A549 (cell line): ENCODE measurements at regions not wholly inside any gene's neighbourhood (a gene's known extent, or its start where the extent isn't known, plus 50 kb on each side); places are given as distances from the start of the nearest gene placed in this dataset.

ENCODE experiments used
- ATAC-seq, 2 experiments: fragments of 200-7000 bp in 1 of 2; fragments of >200 bp in 1 of 2; cut with Nextera tagmentation in 1 of 2; cut with Tn5 transposase in 1 of 2; 3 replicates each; pipeline versions ENCODE4 v1.8.0 to v1.9.1; 2018 to 2020; ENCODE audit warnings: mild to moderate bottlenecking in 1 of 2, moderate library complexity in 1 of 2
- CTCF ChIA-PET: fragments of 300-600 bp; sonication (Branson Sonifier 250); formaldehyde crosslinking; extraction: SDS; loops from one replicate; lab custom pipeline; 2021; ENCODE audit warnings: antibody characterized with exemption, inconsistent platforms; lab: Yijun Ruan, JAX
- POLR2A ChIA-PET: fragments of 350-600 bp; formaldehyde crosslinking; extraction: SDS; loops from one replicate; lab custom pipeline; 2021; ENCODE audit warnings: antibody characterized with exemption, inconsistent platforms; lab: Yijun Ruan, JAX
- DNase-seq, 2 experiments: peaks; one replicate each; pipeline versions ENCODE4 v3.0.0 to v3.0.0-alpha.2; 2011 to 2016; ENCODE audit warnings: low read depth in 1 of 2, low spot score in 1 of 2
- FAIRE-seq: peaks from 2 replicates; lab custom pipeline; 2011; peaks lifted over from hg19 to GRCh38; lab: Jason Lieb, UNC
- H3K27ac ChIP-seq, 2 experiments: fragments of >200 bp; sonication (Bioruptor Twin); formaldehyde crosslinking; 3 replicates each; pipeline ENCODE4 v1.5.1; 2016 to 2017
- H3K4me1 ChIP-seq: fragments of >200 bp; sonication (Bioruptor Twin); formaldehyde crosslinking; 3 replicates; pipeline ENCODE4 v1.6.1; 2016
- H3K4me2 ChIP-seq: fragments of >200 bp; sonication (Bioruptor Twin); formaldehyde crosslinking; 3 replicates; pipeline ENCODE4 v1.6.1; 2016
- H3K4me3 ChIP-seq: fragments of >200 bp; sonication (Bioruptor Twin); formaldehyde crosslinking; 3 replicates; pipeline ENCODE4 v1.5.1; 2016
- H3K9me3 ChIP-seq: fragments of >200 bp; sonication (Bioruptor Twin); formaldehyde crosslinking; 3 replicates; pipeline ENCODE4 v1.6.1; 2016
- BHLHE40 ChIP-seq: IDR thresholded peaks from 2 replicates; pipeline ENCODE4 v1.6.1; 2012; ENCODE audit warnings: low read depth, low read length, inconsistent platforms
- CBX2 ChIP-seq: fragments of 200-600 bp; sonication (generic); IDR thresholded peaks from 2 replicates; pipeline ENCODE4 v1.6.1; 2016; ENCODE audit warnings: low read depth, mild to moderate bottlenecking, borderline replicate concordance
- CBX8 ChIP-seq: fragments of 200-600 bp; sonication (generic); IDR thresholded peaks from 2 replicates; pipeline ENCODE4 v1.6.1; 2016
- CHD2 ChIP-seq: fragments of 150-350 bp; IDR thresholded peaks from 2 replicates; pipeline ENCODE4 v1.6.1; 2014; ENCODE audit warnings: low read length; ENCODE audit not compliant: partially characterized antibody
- CTCF ChIP-seq: fragments of >200 bp; sonication (Bioruptor Twin); formaldehyde crosslinking; IDR thresholded peaks from 3 replicates; pipeline ENCODE4 v1.5.1; 2016
- E2F6 ChIP-seq: IDR thresholded peaks from 2 replicates; pipeline ENCODE4 v1.6.1; 2012; ENCODE audit warnings: low read depth, borderline replicate concordance
- EHF ChIP-seq: fragments of 250-450 bp; sonication (Bioruptor Pico); IDR thresholded peaks from 2 replicates; pipeline ENCODE4 v1.5.0; 2020; ENCODE audit warnings: mild to moderate bottlenecking
- EHMT2 ChIP-seq: fragments of 200-600 bp; sonication (generic); IDR thresholded peaks from 2 replicates; pipeline ENCODE4 v1.6.1; 2016; ENCODE audit warnings: antibody characterized with exemption, low read depth, mild to moderate bottlenecking, moderate library complexity
- EP300 ChIP-seq, 2 experiments: fragments of >200 bp; sonication (Bioruptor Twin); formaldehyde crosslinking; IDR thresholded peaks; 2 replicates in 1 of 2; 3 replicates in 1 of 2; pipeline ENCODE4 v1.6.1; 2016 to 2017
- FOSL2 ChIP-seq, 2 experiments: fragments of 450-650 bp in 1 of 2; fragments of >200 bp in 1 of 2; sonication (Bioruptor Twin) in 1 of 2; formaldehyde crosslinking; IDR thresholded peaks; 2 replicates each; pipeline versions ENCODE4 v1.5.0 to v1.6.1; 2016 to 2020; ENCODE audit warnings: mild to moderate bottlenecking in 1 of 2, moderate library complexity in 1 of 2
- FOXS1 ChIP-seq: fragments of 250-450 bp; sonication (Bioruptor Pico); IDR thresholded peaks from 2 replicates; pipeline ENCODE4 v1.5.0; 2020; ENCODE audit warnings: mild to moderate bottlenecking, moderate library complexity
- HDAC2 ChIP-seq: fragments of 200-600 bp; sonication (generic); IDR thresholded peaks from 2 replicates; pipeline ENCODE4 v1.6.1; 2016
- HES2 ChIP-seq: fragments of >200 bp; sonication (Bioruptor Twin); formaldehyde crosslinking; IDR thresholded peaks from 2 replicates; pipeline ENCODE4 v1.6.1; 2016
- HEYL ChIP-seq: fragments of 250-450 bp; sonication (Bioruptor Pico); IDR thresholded peaks from 2 replicates; pipeline ENCODE4 v1.8.0; 2021; ENCODE audit warnings: mild to moderate bottlenecking, moderate library complexity
- HMGXB4 ChIP-seq: fragments of 250-450 bp; sonication (Bioruptor Pico); IDR thresholded peaks from 2 replicates; pipeline ENCODE4 v1.5.0; 2021; ENCODE audit warnings: mild to moderate bottlenecking, moderate library complexity, borderline replicate concordance
- HOXA7 ChIP-seq: fragments of 250-450 bp; sonication (Bioruptor Pico); IDR thresholded peaks from 2 replicates; pipeline ENCODE4 v1.5.0; 2020; ENCODE audit warnings: mild to moderate bottlenecking, moderate library complexity
- HOXB5 ChIP-seq: fragments of 250-450 bp; sonication (Bioruptor Pico); IDR thresholded peaks from 2 replicates; pipeline ENCODE4 v1.5.0; 2020; ENCODE audit warnings: mild to moderate bottlenecking, moderate library complexity
- JUN ChIP-seq, 2 experiments: fragments of >200 bp; sonication (Bioruptor Twin); formaldehyde crosslinking; IDR thresholded peaks; 2 replicates in 1 of 2; 3 replicates in 1 of 2; pipeline ENCODE4 v1.6.1; 2016 to 2017
- KDM1A ChIP-seq: fragments of 200-600 bp; sonication (generic); IDR thresholded peaks from 2 replicates; pipeline ENCODE4 v1.6.1; 2016; ENCODE audit warnings: low read depth, mild to moderate bottlenecking
- KDM5A ChIP-seq: fragments of 200-600 bp; sonication (generic); IDR thresholded peaks from 2 replicates; pipeline ENCODE4 v1.6.1; 2016; ENCODE audit warnings: antibody characterized with exemption, mild to moderate bottlenecking
- MAFK ChIP-seq: fragments of 450-650 bp; IDR thresholded peaks from 2 replicates; pipeline ENCODE4 v1.6.1; 2014; ENCODE audit not compliant: partially characterized antibody
- MAZ ChIP-seq: fragments of 150-350 bp; IDR thresholded peaks from 2 replicates; pipeline ENCODE4 v1.6.1; 2014; ENCODE audit warnings: antibody characterized with exemption, low read depth, low read length, borderline replicate concordance
- MYC ChIP-seq: IDR thresholded peaks from 2 replicates; pipeline ENCODE4 v1.6.1; 2012; ENCODE audit warnings: mild to moderate bottlenecking, inconsistent platforms, low read length, improper control_type of control experiment, borderline replicate concordance
- NFE2L2 ChIP-seq: fragments of 150-350 bp; conservative IDR thresholded peaks from 2 replicates; pipeline ENCODE4 v1.6.1; 2014; ENCODE audit warnings: low read length
- NPAS2 ChIP-seq: fragments of 250-450 bp; sonication (Bioruptor Pico); IDR thresholded peaks from 2 replicates; pipeline ENCODE4 v1.8.0; 2022; ENCODE audit warnings: mild to moderate bottlenecking, moderate library complexity, borderline replicate concordance
- PBX3 ChIP-seq: IDR thresholded peaks from 2 replicates; pipeline ENCODE4 v1.6.1; 2012
- PHF8 ChIP-seq: fragments of 200-600 bp; sonication (generic); IDR thresholded peaks from 2 replicates; pipeline ENCODE4 v1.6.1; 2016; ENCODE audit warnings: low read depth, mild to moderate bottlenecking, antibody characterized with exemption, moderate library complexity, borderline replicate concordance
- POLR2A ChIP-seq: IDR thresholded peaks from 2 replicates; pipeline ENCODE4 v1.6.1; 2012; ENCODE audit warnings: mild to moderate bottlenecking, low read length
- RCOR1 ChIP-seq: fragments of 150-350 bp; IDR thresholded peaks from 2 replicates; pipeline ENCODE4 v1.6.1; 2014; ENCODE audit warnings: antibody characterized with exemption, low read length, low read depth
- RFX5 ChIP-seq: fragments of 450-650 bp; IDR thresholded peaks from 2 replicates; pipeline ENCODE4 v1.7.1; 2014; ENCODE audit warnings: antibody characterized with exemption, mild to moderate bottlenecking, moderate library complexity
- RNF2 ChIP-seq: fragments of 200-600 bp; sonication (generic); IDR thresholded peaks from 2 replicates; pipeline ENCODE4 v1.6.1; 2016; ENCODE audit warnings: low read depth, mild to moderate bottlenecking, antibody characterized with exemption, moderate library complexity, borderline replicate concordance
- ZNF302 ChIP-seq: fragments of 250-450 bp; sonication (Bioruptor Pico); IDR thresholded peaks from 2 replicates; pipeline ENCODE4 v1.9.0; 2021; ENCODE audit warnings: inconsistent platforms, mild to moderate bottlenecking, moderate library complexity
- WGBS: methylation state at CpG from one replicate; pipeline ENCODE4 v1.1.6; 2017; ENCODE audit errors: missing lambda C conversion rate; 5-methylcytosine and 5-hydroxymethylcytosine counted together

GRCh38 chr2:144912206-144912605 lies 392.3 kb upstream of the ZEB2 start:
- H3K9me3 ChIP-seq = peaks cover 11% of the 10 kb centered on the region; the same call in 1 of the 3 replicates
- no peaks in the 10 kb centered on the region for H3K4me1 ChIP-seq
- TF ChIP-seq HMGXB4 (CRISPR knock-in tag) (no peak), RFX5 (no peak)
- ATAC-seq (no peak), FAIRE-seq (no peak), DNase-seq (no peak)
- CTCF ChIA-PET = no interaction called here
- H3K4me3 ChIP-seq = no peak overlapping the region
- H3K4me2 ChIP-seq = no peak overlapping the region
- POLR2A ChIA-PET = no interaction called here
- H3K27ac ChIP-seq = no peak overlapping the region
- WGBS = 60% methylated on average over 2 of the region's 2 CpGs

- CTCF ChIA-PET = no interaction called here
- WGBS = 35% methylated on average over 2 of the region's 2 CpGs
- TF ChIP-seq KDM1A = no peak
- no peak for TF ChIP-seq EHF
- no peak for TF ChIP-seq EHMT2
- no peak for TF ChIP-seq MAZ
- no peak for TF ChIP-seq HEYL
- TF ChIP-seq KDM5A = no peak
- no peak for TF ChIP-seq CBX2
- TF ChIP-seq PBX3 = no peak
- TF ChIP-seq FOXS1 = no peak
- TF ChIP-seq CBX8 = no peak
- no peak for TF ChIP-seq HES2
- TF ChIP-seq ZNF302 = no peak
- no peak for TF ChIP-seq JUN (IDR thresholded peaks at IDR 0.05)
- no peak for TF ChIP-seq HDAC2
- no peak for TF ChIP-seq BHLHE40
- TF ChIP-seq MAFK = no peak
- no peak for TF ChIP-seq NFE2L2
- no peak for TF ChIP-seq HOXB5 (CRISPR knock-in tag)
- TF ChIP-seq, all 56 proteins: peak for 0
Observed at GRCh38 chr2:144905956-144906355, 386.0 kb upstream of the ZEB2 start.

GRCh38 chr2:144904612-144905011 lies 384.7 kb upstream of the ZEB2 start:
- FAIRE-seq (no peak), DNase-seq (no peak), ATAC-seq (no peak)
- ChIA-PET POLR2A (no interaction called here), CTCF (no interaction called here)
- H3K9me3 ChIP-seq = no peaks in the 10 kb centered on the region
- no peak overlapping the region for H3K27ac ChIP-seq
- H3K4me2 ChIP-seq = no peak overlapping the region
- H3K4me1 ChIP-seq = no peaks in the 10 kb centered on the region
- TF ChIP-seq NPAS2 (no peak), EP300 (IDR thresholded peaks at IDR 0.05) (no peak), FOSL2 (IDR thresholded peaks at IDR 0.05) (no peak), FOSL2 (CRISPR knock-in tag; IDR thresholded peaks at IDR 0.05) (no peak), POLR2A (no peak), CBX8 (no peak), MAZ (no peak), PHF8 (no peak), CHD2 (no peak), CTCF (no peak), HOXA7 (no peak), RCOR1 (no peak), FOXS1 (no peak), RNF2 (no peak), MYC (no peak), E2F6 (no peak)
- 74% methylated on average over 3 of the region's 3 CpGs for WGBS
- no peak overlapping the region for H3K4me3 ChIP-seq

More at GRCh38 chr2:144905956-144906355, 386.0 kb upstream of the ZEB2 start:
- no peak for ATAC-seq
- Histone ChIP-seq H3K4me2 (no peak overlapping the region), H3K4me1 (no peaks in the 10 kb centered on the region), H3K9me3 (no peaks in the 10 kb centered on the region), H3K27ac (no peak overlapping the region), H3K4me3 (no peak overlapping the region)
- POLR2A ChIA-PET = no interaction called here
- no peak for FAIRE-seq
- no peak for DNase-seq
